Adrenal gland (tissue), 5 donors: ENCODE measurements at regions not wholly inside any gene's neighbourhood (a gene's known extent, or its start where the extent isn't known, plus 50 kb on each side); places are given as distances from the start of the nearest gene placed in this dataset.

Experiments used
- POLR2A ChIP-seq, 2 donors: fragments of 450-650 bp; IDR thresholded peaks; one replicate each; pipeline ENCODE4 v1.6.1; 2017; ENCODE audit warnings: antibody characterized with exemption in 2 of 2, mild to moderate bottlenecking in 2 of 2, moderate library complexity in 1 of 2
- TF ChIP-seq, protein P1 (sequence below), 6 experiments: fragments of 450-650 bp in 4 of 6; fragments of 200-600 bp in 2 of 6; sonication (generic) in 1 of 6; IDR thresholded peaks; 1 replicate in 5 of 6; 2 replicates in 1 of 6; pipeline versions ENCODE4 v1.5.1 to v1.8.0; 2016 to 2021; ENCODE audit warnings: antibody characterized with exemption in 6 of 6, mild to moderate bottlenecking in 2 of 6, moderate library complexity in 1 of 6
- donor health status: DM: no; HTN: no; CAD: no.

DNA sequence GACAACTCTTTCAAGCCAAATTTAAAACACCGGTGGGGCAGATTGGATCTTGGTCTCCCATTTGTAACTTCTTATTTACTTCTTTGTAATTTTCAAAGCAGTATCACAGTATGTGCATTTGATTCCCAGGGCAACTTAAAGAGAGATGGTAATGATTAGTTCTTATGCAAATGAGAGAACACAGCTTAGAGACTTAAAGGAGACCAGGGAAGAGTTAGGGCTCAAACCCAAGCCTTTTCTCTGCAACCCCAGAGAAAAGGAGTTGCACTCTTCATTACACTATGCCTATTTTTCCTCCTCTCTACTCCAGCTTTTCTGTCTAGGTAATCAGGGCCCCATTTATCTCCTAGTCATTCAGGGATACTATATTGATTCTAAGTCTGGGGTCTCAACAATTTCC, 237.8 kb upstream of the NMUR2 start:
- TF ChIP-seq POLR2A (IDR thresholded peaks at IDR 0.05), result no peak
- TF ChIP-seq, protein P1, sequence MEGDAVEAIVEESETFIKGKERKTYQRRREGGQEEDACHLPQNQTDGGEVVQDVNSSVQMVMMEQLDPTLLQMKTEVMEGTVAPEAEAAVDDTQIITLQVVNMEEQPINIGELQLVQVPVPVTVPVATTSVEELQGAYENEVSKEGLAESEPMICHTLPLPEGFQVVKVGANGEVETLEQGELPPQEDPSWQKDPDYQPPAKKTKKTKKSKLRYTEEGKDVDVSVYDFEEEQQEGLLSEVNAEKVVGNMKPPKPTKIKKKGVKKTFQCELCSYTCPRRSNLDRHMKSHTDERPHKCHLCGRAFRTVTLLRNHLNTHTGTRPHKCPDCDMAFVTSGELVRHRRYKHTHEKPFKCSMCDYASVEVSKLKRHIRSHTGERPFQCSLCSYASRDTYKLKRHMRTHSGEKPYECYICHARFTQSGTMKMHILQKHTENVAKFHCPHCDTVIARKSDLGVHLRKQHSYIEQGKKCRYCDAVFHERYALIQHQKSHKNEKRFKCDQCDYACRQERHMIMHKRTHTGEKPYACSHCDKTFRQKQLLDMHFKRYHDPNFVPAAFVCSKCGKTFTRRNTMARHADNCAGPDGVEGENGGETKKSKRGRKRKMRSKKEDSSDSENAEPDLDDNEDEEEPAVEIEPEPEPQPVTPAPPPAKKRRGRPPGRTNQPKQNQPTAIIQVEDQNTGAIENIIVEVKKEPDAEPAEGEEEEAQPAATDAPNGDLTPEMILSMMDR (IDR thresholded peaks at IDR 0.05), result no peak
